Body of pancreas (tissue), 4 donors: ENCODE measurements at regions not wholly inside any gene's neighbourhood (a gene's known extent, or its start where the extent isn't known, plus 50 kb on each side); places are given as distances from the start of the nearest gene placed in this dataset.

Experiments
- POLR2A ChIP-seq, 3 donors: fragments of 450-650 bp; IDR thresholded peaks; one replicate each; pipeline ENCODE4 v1.6.1; 2016; ENCODE audit warnings: antibody characterized with exemption in 3 of 3, mild to moderate bottlenecking in 2 of 3
- TF ChIP-seq, protein P1 (sequence below), 7 experiments: fragments of 450-650 bp in 4 of 7; fragments of 200-600 bp in 3 of 7; sonication (generic) in 3 of 7; IDR thresholded peaks; one replicate each; pipeline ENCODE4 v1.5.1; 2016 to 2019; ENCODE audit warnings: antibody characterized with exemption in 7 of 7

DNA sequence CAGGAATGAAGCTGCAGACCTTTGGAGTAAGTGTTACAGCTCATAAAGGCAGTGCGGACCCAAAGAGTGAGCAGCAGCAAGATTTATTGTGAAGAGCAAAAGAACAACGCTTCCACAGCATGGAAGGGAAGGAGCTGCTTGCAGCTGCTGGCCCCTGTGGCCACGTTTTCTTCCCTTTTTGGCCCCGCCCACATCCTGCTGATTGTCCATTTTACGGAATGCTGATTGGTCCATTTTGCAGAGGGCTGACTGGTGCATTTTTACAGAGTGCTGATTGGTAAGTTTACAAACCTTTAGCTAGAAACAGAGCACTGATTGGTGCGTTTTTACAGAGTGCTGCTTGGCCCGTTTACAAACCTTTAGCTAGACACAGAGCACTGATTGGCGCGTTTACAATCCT is 841.5 kb downstream of the CDH11 start:
- TF ChIP-seq POLR2A (IDR thresholded peaks at IDR 0.05) = no peak
- TF ChIP-seq, protein P1, sequence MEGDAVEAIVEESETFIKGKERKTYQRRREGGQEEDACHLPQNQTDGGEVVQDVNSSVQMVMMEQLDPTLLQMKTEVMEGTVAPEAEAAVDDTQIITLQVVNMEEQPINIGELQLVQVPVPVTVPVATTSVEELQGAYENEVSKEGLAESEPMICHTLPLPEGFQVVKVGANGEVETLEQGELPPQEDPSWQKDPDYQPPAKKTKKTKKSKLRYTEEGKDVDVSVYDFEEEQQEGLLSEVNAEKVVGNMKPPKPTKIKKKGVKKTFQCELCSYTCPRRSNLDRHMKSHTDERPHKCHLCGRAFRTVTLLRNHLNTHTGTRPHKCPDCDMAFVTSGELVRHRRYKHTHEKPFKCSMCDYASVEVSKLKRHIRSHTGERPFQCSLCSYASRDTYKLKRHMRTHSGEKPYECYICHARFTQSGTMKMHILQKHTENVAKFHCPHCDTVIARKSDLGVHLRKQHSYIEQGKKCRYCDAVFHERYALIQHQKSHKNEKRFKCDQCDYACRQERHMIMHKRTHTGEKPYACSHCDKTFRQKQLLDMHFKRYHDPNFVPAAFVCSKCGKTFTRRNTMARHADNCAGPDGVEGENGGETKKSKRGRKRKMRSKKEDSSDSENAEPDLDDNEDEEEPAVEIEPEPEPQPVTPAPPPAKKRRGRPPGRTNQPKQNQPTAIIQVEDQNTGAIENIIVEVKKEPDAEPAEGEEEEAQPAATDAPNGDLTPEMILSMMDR (IDR thresholded peaks at IDR 0.05) = no peak
